ENCODE measurements at regions not wholly inside any gene's neighbourhood (a gene's known extent, or its start where the extent isn't known, plus 50 kb on each side); places are given as distances from the start of the nearest gene placed in this dataset.

DNA sequence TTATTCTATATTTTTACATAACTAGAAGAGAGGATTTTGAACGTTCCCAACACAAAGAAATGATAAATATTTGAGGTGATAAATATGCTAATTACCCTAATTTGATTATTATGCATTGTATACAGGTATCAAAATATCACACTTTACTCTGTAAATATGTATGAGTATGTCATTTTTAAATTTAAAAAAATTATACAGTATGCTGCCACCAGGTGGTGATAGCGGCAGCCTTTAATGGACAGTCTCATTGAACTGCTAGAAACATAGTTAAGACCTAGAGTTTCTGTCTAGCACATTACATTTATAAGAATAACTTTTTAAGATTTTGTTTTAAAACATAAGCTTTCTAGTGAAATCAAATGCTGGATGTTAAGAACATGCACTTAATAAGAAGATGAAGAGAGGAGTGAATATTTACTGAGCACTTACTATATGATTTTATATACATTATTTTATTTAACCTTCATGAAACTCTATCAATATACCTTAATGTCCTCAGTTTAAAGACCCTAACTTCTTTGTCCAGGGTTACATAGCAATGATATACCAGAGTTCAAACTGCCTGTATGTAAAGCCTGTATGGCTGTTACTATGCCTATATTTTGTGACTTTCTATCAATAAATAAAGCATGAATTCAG lies 207.1 kb downstream of the NUF2 start:
- TF ChIP-seq, protein P1, sequence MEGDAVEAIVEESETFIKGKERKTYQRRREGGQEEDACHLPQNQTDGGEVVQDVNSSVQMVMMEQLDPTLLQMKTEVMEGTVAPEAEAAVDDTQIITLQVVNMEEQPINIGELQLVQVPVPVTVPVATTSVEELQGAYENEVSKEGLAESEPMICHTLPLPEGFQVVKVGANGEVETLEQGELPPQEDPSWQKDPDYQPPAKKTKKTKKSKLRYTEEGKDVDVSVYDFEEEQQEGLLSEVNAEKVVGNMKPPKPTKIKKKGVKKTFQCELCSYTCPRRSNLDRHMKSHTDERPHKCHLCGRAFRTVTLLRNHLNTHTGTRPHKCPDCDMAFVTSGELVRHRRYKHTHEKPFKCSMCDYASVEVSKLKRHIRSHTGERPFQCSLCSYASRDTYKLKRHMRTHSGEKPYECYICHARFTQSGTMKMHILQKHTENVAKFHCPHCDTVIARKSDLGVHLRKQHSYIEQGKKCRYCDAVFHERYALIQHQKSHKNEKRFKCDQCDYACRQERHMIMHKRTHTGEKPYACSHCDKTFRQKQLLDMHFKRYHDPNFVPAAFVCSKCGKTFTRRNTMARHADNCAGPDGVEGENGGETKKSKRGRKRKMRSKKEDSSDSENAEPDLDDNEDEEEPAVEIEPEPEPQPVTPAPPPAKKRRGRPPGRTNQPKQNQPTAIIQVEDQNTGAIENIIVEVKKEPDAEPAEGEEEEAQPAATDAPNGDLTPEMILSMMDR (IDR thresholded peaks at IDR 0.05): peak; percentile 65; the same call in 1 of the 2 replicates
- TF ChIP-seq POLR2AphosphoS5 (IDR thresholded peaks at IDR 0.05; ENCODE audit: low read depth, low read length): no peak
